K562 (cell line): ENCODE measurements at regions not wholly inside any gene's neighbourhood (a gene's known extent, or its start where the extent isn't known, plus 50 kb on each side); places are given as distances from the start of the nearest gene placed in this dataset.

Experiments used
- ATF1 ChIP-seq, 2 experiments: fragments of 450-650 bp in 1 of 2; IDR thresholded peaks; 2 replicates each; pipeline ENCODE4 v1.6.1; 2016; ENCODE audit warnings: missing compliant biosample characterization in 1 of 2, missing genetic modification characterization in 1 of 2
- ATF7 ChIP-seq: fragments of 450-650 bp; IDR thresholded peaks from 2 replicates; pipeline ENCODE4 v1.7.1; 2014; ENCODE audit warnings: mild to moderate bottlenecking, moderate library complexity
- CSDE1 ChIP-seq, 2 experiments: fragments of 450-650 bp; IDR thresholded peaks; 2 replicates each; pipeline ENCODE4 v1.6.1; 2016; ENCODE audit warnings: mild to moderate bottlenecking in 1 of 2
- EHMT2 ChIP-seq: fragments of 450-650 bp; IDR thresholded peaks from 2 replicates; pipeline ENCODE4 v1.6.1; 2018; ENCODE audit warnings: antibody characterized with exemption
- RAD21 ChIP-seq, 2 experiments: fragments of 250-450 bp in 1 of 2; fragments of 450-650 bp in 1 of 2; sonication (Bioruptor Pico) in 1 of 2; formaldehyde crosslinking in 1 of 2; IDR thresholded peaks in 1 of 2; conservative IDR thresholded peaks in 1 of 2; 2 replicates each; pipeline versions ENCODE4 v1.4.0 to v1.8.0; 2020 to 2022; ENCODE audit warnings: mild to moderate bottlenecking in 2 of 2, moderate library complexity in 1 of 2
- SP2 ChIP-seq: IDR thresholded peaks from 2 replicates; pipeline ENCODE4 v1.6.1; 2011; ENCODE audit warnings: mild to moderate bottlenecking, low read depth, low read length, moderate library complexity; ENCODE audit not compliant: poor library complexity, severe bottlenecking; ENCODE audit errors: extremely low read depth
- TCF7 ChIP-seq: sonication (generic); IDR thresholded peaks from 2 replicates; pipeline ENCODE4 v1.6.1; 2016; ENCODE audit warnings: antibody characterized with exemption, borderline replicate concordance
- TEAD4 ChIP-seq, 2 experiments: sonication (generic) in 1 of 2; formaldehyde crosslinking in 1 of 2; IDR thresholded peaks; 2 replicates each; pipeline versions ENCODE4 v1.6.1 to v1.8.0; 2012 to 2022; ENCODE audit warnings: borderline replicate concordance in 1 of 2, inconsistent platforms in 1 of 2, low read length in 1 of 2, mild to moderate bottlenecking in 1 of 2, missing genetic modification reagents in 1 of 2
- ZNF274 ChIP-seq: IDR thresholded peaks from 2 replicates; pipeline ENCODE4 v1.6.1; 2011; ENCODE audit warnings: low read depth, mild to moderate bottlenecking, low read length, moderate library complexity, borderline replicate concordance
- TF ChIP-seq, protein P1 (sequence below), 3 experiments: IDR thresholded peaks in 2 of 3; conservative IDR thresholded peaks in 1 of 3; 2 replicates each; pipeline ENCODE4 v1.5.1; 2011 to 2012; ENCODE audit warnings: low read length in 3 of 3, mild to moderate bottlenecking in 3 of 3, control low read depth in 2 of 3, improper control_type of control experiment in 1 of 3, inconsistent platforms in 1 of 3, low read depth in 1 of 3, mixed read lengths in 1 of 3, moderate library complexity in 1 of 3; ENCODE audit not compliant: insufficient read depth in 2 of 3
- TF ChIP-seq, protein P2 (sequence below): sonication (generic); formaldehyde crosslinking; IDR thresholded peaks from 2 replicates; pipeline ENCODE4 v1.8.1; 2022; ENCODE audit warnings: missing genetic modification reagents
- TF ChIP-seq, protein P3 (sequence below): fragments of 450-650 bp; IDR thresholded peaks from 2 replicates; pipeline ENCODE4 v1.6.1; 2016; ENCODE audit warnings: mild to moderate bottlenecking, moderate library complexity

DNA sequence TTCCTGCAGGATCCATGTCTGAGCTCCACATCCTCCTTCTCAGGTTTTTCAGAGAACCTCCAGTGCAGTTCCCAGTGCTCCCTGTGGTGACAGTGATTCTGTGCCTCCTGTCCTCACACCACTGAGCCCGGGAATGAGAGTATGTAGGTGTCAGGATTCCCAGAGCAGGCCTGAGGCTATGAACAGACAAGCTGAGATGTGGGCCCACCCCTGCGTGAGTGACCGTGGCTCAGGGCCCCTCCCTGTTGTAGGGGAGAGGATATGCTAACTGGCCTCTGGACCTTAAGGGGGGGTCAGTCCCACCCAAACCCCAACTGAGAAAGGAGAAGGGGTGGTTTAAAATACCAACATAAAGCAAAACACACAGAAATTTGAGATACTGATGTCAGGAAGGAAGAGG lies 104.8 kb upstream of the RAB12 start:
- no peak for TF ChIP-seq TEAD4 (IDR thresholded peaks at IDR 0.05; ENCODE audit: low read length)
- no peak for TF ChIP-seq TEAD4 (CRISPR knock-in tag; IDR thresholded peaks at IDR 0.05; ENCODE audit: borderline replicate concordance)
- no peak for TF ChIP-seq CSDE1 (IDR thresholded peaks at IDR 0.05)
- no peak for TF ChIP-seq ZNF274
- TF ChIP-seq, protein P1, sequence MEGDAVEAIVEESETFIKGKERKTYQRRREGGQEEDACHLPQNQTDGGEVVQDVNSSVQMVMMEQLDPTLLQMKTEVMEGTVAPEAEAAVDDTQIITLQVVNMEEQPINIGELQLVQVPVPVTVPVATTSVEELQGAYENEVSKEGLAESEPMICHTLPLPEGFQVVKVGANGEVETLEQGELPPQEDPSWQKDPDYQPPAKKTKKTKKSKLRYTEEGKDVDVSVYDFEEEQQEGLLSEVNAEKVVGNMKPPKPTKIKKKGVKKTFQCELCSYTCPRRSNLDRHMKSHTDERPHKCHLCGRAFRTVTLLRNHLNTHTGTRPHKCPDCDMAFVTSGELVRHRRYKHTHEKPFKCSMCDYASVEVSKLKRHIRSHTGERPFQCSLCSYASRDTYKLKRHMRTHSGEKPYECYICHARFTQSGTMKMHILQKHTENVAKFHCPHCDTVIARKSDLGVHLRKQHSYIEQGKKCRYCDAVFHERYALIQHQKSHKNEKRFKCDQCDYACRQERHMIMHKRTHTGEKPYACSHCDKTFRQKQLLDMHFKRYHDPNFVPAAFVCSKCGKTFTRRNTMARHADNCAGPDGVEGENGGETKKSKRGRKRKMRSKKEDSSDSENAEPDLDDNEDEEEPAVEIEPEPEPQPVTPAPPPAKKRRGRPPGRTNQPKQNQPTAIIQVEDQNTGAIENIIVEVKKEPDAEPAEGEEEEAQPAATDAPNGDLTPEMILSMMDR (IDR thresholded peaks at IDR 0.05 in 2 of 3, conservative IDR thresholded peaks at IDR 0.05 in 1 of 3; ENCODE audit: insufficient read depth in 2 of 3, low read depth in 1 of 3, low read length in 3 of 3), result no peak
- TF ChIP-seq ATF1 (CRISPR knock-in tag; IDR thresholded peaks at IDR 0.05), result no peak
- TF ChIP-seq ATF1 (tag; IDR thresholded peaks at IDR 0.05), result no peak
- TF ChIP-seq, protein P2, sequence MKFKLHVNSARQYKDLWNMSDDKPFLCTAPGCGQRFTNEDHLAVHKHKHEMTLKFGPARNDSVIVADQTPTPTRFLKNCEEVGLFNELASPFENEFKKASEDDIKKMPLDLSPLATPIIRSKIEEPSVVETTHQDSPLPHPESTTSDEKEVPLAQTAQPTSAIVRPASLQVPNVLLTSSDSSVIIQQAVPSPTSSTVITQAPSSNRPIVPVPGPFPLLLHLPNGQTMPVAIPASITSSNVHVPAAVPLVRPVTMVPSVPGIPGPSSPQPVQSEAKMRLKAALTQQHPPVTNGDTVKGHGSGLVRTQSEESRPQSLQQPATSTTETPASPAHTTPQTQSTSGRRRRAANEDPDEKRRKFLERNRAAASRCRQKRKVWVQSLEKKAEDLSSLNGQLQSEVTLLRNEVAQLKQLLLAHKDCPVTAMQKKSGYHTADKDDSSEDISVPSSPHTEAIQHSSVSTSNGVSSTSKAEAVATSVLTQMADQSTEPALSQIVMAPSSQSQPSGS, result no peak
- TF ChIP-seq EHMT2, result no peak
- TF ChIP-seq RAD21 (CRISPR knock-in tag; conservative IDR thresholded peaks at IDR 0.05 in 1 of 2, IDR thresholded peaks at IDR 0.05 in 1 of 2), result no peak
- TF ChIP-seq TCF7, result no peak
- TF ChIP-seq, protein P3, sequence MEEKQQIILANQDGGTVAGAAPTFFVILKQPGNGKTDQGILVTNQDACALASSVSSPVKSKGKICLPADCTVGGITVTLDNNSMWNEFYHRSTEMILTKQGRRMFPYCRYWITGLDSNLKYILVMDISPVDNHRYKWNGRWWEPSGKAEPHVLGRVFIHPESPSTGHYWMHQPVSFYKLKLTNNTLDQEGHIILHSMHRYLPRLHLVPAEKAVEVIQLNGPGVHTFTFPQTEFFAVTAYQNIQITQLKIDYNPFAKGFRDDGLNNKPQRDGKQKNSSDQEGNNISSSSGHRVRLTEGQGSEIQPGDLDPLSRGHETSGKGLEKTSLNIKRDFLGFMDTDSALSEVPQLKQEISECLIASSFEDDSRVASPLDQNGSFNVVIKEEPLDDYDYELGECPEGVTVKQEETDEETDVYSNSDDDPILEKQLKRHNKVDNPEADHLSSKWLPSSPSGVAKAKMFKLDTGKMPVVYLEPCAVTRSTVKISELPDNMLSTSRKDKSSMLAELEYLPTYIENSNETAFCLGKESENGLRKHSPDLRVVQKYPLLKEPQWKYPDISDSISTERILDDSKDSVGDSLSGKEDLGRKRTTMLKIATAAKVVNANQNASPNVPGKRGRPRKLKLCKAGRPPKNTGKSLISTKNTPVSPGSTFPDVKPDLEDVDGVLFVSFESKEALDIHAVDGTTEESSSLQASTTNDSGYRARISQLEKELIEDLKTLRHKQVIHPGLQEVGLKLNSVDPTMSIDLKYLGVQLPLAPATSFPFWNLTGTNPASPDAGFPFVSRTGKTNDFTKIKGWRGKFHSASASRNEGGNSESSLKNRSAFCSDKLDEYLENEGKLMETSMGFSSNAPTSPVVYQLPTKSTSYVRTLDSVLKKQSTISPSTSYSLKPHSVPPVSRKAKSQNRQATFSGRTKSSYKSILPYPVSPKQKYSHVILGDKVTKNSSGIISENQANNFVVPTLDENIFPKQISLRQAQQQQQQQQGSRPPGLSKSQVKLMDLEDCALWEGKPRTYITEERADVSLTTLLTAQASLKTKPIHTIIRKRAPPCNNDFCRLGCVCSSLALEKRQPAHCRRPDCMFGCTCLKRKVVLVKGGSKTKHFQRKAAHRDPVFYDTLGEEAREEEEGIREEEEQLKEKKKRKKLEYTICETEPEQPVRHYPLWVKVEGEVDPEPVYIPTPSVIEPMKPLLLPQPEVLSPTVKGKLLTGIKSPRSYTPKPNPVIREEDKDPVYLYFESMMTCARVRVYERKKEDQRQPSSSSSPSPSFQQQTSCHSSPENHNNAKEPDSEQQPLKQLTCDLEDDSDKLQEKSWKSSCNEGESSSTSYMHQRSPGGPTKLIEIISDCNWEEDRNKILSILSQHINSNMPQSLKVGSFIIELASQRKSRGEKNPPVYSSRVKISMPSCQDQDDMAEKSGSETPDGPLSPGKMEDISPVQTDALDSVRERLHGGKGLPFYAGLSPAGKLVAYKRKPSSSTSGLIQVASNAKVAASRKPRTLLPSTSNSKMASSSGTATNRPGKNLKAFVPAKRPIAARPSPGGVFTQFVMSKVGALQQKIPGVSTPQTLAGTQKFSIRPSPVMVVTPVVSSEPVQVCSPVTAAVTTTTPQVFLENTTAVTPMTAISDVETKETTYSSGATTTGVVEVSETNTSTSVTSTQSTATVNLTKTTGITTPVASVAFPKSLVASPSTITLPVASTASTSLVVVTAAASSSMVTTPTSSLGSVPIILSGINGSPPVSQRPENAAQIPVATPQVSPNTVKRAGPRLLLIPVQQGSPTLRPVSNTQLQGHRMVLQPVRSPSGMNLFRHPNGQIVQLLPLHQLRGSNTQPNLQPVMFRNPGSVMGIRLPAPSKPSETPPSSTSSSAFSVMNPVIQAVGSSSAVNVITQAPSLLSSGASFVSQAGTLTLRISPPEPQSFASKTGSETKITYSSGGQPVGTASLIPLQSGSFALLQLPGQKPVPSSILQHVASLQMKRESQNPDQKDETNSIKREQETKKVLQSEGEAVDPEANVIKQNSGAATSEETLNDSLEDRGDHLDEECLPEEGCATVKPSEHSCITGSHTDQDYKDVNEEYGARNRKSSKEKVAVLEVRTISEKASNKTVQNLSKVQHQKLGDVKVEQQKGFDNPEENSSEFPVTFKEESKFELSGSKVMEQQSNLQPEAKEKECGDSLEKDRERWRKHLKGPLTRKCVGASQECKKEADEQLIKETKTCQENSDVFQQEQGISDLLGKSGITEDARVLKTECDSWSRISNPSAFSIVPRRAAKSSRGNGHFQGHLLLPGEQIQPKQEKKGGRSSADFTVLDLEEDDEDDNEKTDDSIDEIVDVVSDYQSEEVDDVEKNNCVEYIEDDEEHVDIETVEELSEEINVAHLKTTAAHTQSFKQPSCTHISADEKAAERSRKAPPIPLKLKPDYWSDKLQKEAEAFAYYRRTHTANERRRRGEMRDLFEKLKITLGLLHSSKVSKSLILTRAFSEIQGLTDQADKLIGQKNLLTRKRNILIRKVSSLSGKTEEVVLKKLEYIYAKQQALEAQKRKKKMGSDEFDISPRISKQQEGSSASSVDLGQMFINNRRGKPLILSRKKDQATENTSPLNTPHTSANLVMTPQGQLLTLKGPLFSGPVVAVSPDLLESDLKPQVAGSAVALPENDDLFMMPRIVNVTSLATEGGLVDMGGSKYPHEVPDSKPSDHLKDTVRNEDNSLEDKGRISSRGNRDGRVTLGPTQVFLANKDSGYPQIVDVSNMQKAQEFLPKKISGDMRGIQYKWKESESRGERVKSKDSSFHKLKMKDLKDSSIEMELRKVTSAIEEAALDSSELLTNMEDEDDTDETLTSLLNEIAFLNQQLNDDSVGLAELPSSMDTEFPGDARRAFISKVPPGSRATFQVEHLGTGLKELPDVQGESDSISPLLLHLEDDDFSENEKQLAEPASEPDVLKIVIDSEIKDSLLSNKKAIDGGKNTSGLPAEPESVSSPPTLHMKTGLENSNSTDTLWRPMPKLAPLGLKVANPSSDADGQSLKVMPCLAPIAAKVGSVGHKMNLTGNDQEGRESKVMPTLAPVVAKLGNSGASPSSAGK, result no peak
- TF ChIP-seq SP2, result no peak
- TF ChIP-seq ATF7, result no peak
